HG02759 (cell line): ENCODE measurements at regions not wholly inside any gene's neighbourhood (a gene's known extent, or its start where the extent isn't known, plus 50 kb on each side); places are given as distances from the start of the nearest gene placed in this dataset.

ENCODE experiments used
- ATAC-seq: cut with Tn5 transposase; IDR thresholded peaks from one replicate; pipeline ENCODE4 v1.9.1; 2021; ENCODE audit warnings: mild to moderate bottlenecking, moderate library complexity; ENCODE audit not compliant: unreplicated experiment

GRCh38 chr3:146680617-146681016, 75.5 kb upstream of the PLSCR5 start:
- no peak for ATAC-seq

- no peak for ATAC-seq
Observed at GRCh38 chr3:146679995-146680394, 74.8 kb upstream of the PLSCR5 start.

GRCh38 chr3:146679191-146679590, 74.0 kb upstream of the PLSCR5 start:
- ATAC-seq = no peak

- ATAC-seq = no peak
Observed at GRCh38 chr3:146672941-146673340, 67.8 kb upstream of the PLSCR5 start.

GRCh38 chr3:146664403-146664802, 59.3 kb upstream of the PLSCR5 start:
- ATAC-seq = no peak

GRCh38 chr3:146658841-146659240, 53.7 kb upstream of the PLSCR5 start:
- ATAC-seq = no peak

GRCh38 chr3:146655333-146655996, 50.3 kb upstream of the PLSCR5 start:
- no peak for ATAC-seq
